Activated T-cell treated with anti-CD3 and anti-CD28 coated beads, Interleukin-2, amount 50 U/mL, for 72 hours (primary cell): ENCODE measurements at regions not wholly inside any gene's neighbourhood (a gene's known extent, or its start where the extent isn't known, plus 50 kb on each side); places are given as distances from the start of the nearest gene placed in this dataset.
"Not testable (repeated sequence)": the region's sequence is repeated elsewhere in the genome, so short reads cannot be mapped to it uniquely, and the experiment has no call there.

Experiments used
- ATAC-seq, 2 donors: fragments of 150-1000 bp; cut with Tn5 transposase; replicated peaks in 1 of 2; 2 replicates each; pipeline ENCODE4 v1.10.0; 2021; ENCODE audit warnings: moderate library complexity in 2 of 2, mild to moderate bottlenecking in 1 of 2
- DNase-seq, 2 donors: peaks; one replicate each; pipeline ENCODE4 v3.0.0; 2021 to 2022; ENCODE audit warnings: mixed read lengths in 1 of 2
- H3K27ac Mint-ChIP-seq: one replicate; pipeline ENCODE4 v1.8.0; 2022; ENCODE audit warnings: mild to moderate bottlenecking, moderate library complexity, mixed read lengths
- H3K27me3 Mint-ChIP-seq: one replicate; pipeline ENCODE4 v1.8.0; 2022; ENCODE audit warnings: low read depth, mixed read lengths
- H3K36me3 Mint-ChIP-seq, 2 donors: one replicate each; pipeline ENCODE4 v1.8.0; 2022; ENCODE audit warnings: mixed read lengths in 2 of 2, mild to moderate bottlenecking in 1 of 2; ENCODE audit not compliant: insufficient read depth in 2 of 2
- H3K4me1 Mint-ChIP-seq: one replicate; pipeline ENCODE4 v1.8.0; 2022; ENCODE audit warnings: low read depth, mixed read lengths
- H3K4me3 Mint-ChIP-seq, 2 donors: one replicate each; pipeline ENCODE4 v1.8.0; 2022; ENCODE audit warnings: mild to moderate bottlenecking in 2 of 2, mixed read lengths in 2 of 2, moderate library complexity in 2 of 2
- H3K9me3 Mint-ChIP-seq, 2 donors: one replicate each; pipeline ENCODE4 v1.8.0; 2022; ENCODE audit warnings: mixed read lengths in 2 of 2

GRCh38 chr9:97763874-97764273 is 66.7 kb upstream of the XPA start:
- ATAC-seq (no peak), DNase-seq (no peak)
- Mint-ChIP-seq H3K36me3 (no peaks in the 10 kb centered on the region), H3K4me1 (no peaks in the 10 kb centered on the region), H3K4me3 (no peak overlapping the region), H3K9me3 (no peaks in the 10 kb centered on the region), H3K27me3 (peaks cover 30% of the 10 kb centered on the region), H3K27ac (no peak overlapping the region)

GRCh38 chr9:97766092-97766491 is 69.0 kb upstream of the XPA start:
- H3K4me3 Mint-ChIP-seq = no peak overlapping the region
- no peak overlapping the region for H3K27ac Mint-ChIP-seq
- DNase-seq (no peak), ATAC-seq (no peak)
- no peaks in the 10 kb centered on the region for H3K4me1 Mint-ChIP-seq
- H3K9me3 Mint-ChIP-seq = no peaks in the 10 kb centered on the region
- no peaks in the 10 kb centered on the region for H3K36me3 Mint-ChIP-seq
- peaks cover 38% of the 10 kb centered on the region for H3K27me3 Mint-ChIP-seq

GRCh38 chr9:97766610-97767009 is 69.5 kb upstream of the XPA start:
- no peaks in the 10 kb centered on the region for H3K4me1 Mint-ChIP-seq
- DNase-seq = no peak
- H3K27ac Mint-ChIP-seq = no peak overlapping the region
- no peaks in the 10 kb centered on the region for H3K36me3 Mint-ChIP-seq
- H3K4me3 Mint-ChIP-seq = no peak overlapping the region
- peaks cover 36% of the 10 kb centered on the region for H3K27me3 Mint-ChIP-seq
- no peak for ATAC-seq
- H3K9me3 Mint-ChIP-seq = no peaks in the 10 kb centered on the region

- Mint-ChIP-seq H3K9me3 (no peaks in the 10 kb centered on the region), H3K36me3 (no peaks in the 10 kb centered on the region), H3K27ac (no peak overlapping the region), H3K4me3 (no peak overlapping the region), H3K27me3 (peaks cover 26% of the 10 kb centered on the region), H3K4me1 (no peaks in the 10 kb centered on the region)
- DNase-seq (no peak), ATAC-seq (no peak)
These were observed 70.8 kb upstream of the XPA start for GRCh38 chr9:97767891-97768290.

- H3K36me3 Mint-ChIP-seq = no peaks in the 10 kb centered on the region
- no peaks in the 10 kb centered on the region for H3K4me1 Mint-ChIP-seq
- ATAC-seq (no peak), DNase-seq (no peak)
- no peak overlapping the region for H3K27ac Mint-ChIP-seq
- peaks cover 25% of the 10 kb centered on the region for H3K27me3 Mint-ChIP-seq
- no peak overlapping the region for H3K4me3 Mint-ChIP-seq
- H3K9me3 Mint-ChIP-seq = no peaks in the 10 kb centered on the region
These were observed 71.6 kb upstream of the XPA start for GRCh38 chr9:97768746-97769145.

DNA sequence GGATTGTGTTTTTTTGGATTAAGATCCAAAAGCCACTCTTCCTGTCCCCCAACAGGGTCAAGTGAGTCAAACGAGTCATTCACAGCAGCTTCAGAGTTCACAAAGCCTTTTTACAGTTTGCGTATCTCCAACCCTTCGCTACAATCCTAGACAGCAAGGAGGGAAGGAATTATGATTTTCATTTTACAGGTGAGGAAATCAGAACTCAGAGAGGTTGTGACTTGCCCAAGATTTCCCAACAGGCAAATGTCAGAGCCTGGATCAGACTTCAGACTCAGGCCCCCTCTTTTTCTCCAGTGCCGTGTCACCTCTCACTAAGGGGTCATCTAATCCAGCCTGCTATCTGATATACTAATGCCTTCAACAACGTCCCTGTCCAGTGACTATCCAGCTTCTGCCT is 72.1 kb upstream of the XPA start:
- ATAC-seq (no peak), DNase-seq (no peak)
- Mint-ChIP-seq H3K9me3 (no peaks in the 10 kb centered on the region), H3K27ac (no peak overlapping the region), H3K27me3 (peaks cover 29% of the 10 kb centered on the region), H3K36me3 (no peaks in the 10 kb centered on the region), H3K4me1 (no peaks in the 10 kb centered on the region), H3K4me3 (no peak overlapping the region)

- Mint-ChIP-seq H3K27ac (no peak overlapping the region), H3K27me3 (peaks cover 37% of the 10 kb centered on the region), H3K36me3 (peaks cover 0 to under 1% of the 10 kb centered on the region in 2 donors), H3K4me3 (no peak overlapping the region), H3K9me3 (no peaks in the 10 kb centered on the region), H3K4me1 (no peaks in the 10 kb centered on the region)
- no peak for ATAC-seq
- DNase-seq = no peak
These were observed 73.8 kb upstream of the XPA start for GRCh38 chr9:97770808-97771372.

- Mint-ChIP-seq H3K27me3 (peaks cover 37% of the 10 kb centered on the region), H3K9me3 (no peaks in the 10 kb centered on the region), H3K36me3 (peaks cover 0 to 2% of the 10 kb centered on the region in 2 donors), H3K27ac (no peak overlapping the region), H3K4me1 (no peaks in the 10 kb centered on the region), H3K4me3 (no peak overlapping the region)
- ATAC-seq (no peak), DNase-seq (no peak)
These were observed 74.5 kb upstream of the XPA start for GRCh38 chr9:97771641-97772040.

GRCh38 chr9:97772145-97772544 is 75.0 kb upstream of the XPA start:
- Mint-ChIP-seq H3K9me3 (no peaks in the 10 kb centered on the region), H3K27ac (no peak overlapping the region), H3K36me3 (peaks cover 0 to 2% of the 10 kb centered on the region in 2 donors), H3K4me3 (no peak overlapping the region), H3K4me1 (no peaks in the 10 kb centered on the region), H3K27me3 (peaks cover 37% of the 10 kb centered on the region)
- DNase-seq (no peak), ATAC-seq (no peak)

- ATAC-seq (no peak), DNase-seq (no peak)
- peaks cover 37% of the 10 kb centered on the region for H3K27me3 Mint-ChIP-seq
- H3K4me3 Mint-ChIP-seq = no peak overlapping the region
- no peaks in the 10 kb centered on the region for H3K9me3 Mint-ChIP-seq
- peaks cover 0 to 2% of the 10 kb centered on the region in 2 donors for H3K36me3 Mint-ChIP-seq
- no peak overlapping the region for H3K27ac Mint-ChIP-seq
- H3K4me1 Mint-ChIP-seq = no peaks in the 10 kb centered on the region
These were observed 76.0 kb upstream of the XPA start for GRCh38 chr9:97773091-97773490.

- DNase-seq = no peak
- Mint-ChIP-seq H3K27me3 (peaks cover 37% of the 10 kb centered on the region), H3K27ac (no peak overlapping the region), H3K4me1 (no peaks in the 10 kb centered on the region), H3K9me3 (peaks cover 0 to 2% of the 10 kb centered on the region in 2 donors), H3K4me3 (no peak overlapping the region), H3K36me3 (peaks cover 2 to 4% of the 10 kb centered on the region in 2 donors)
- no peak for ATAC-seq
These were observed 76.6 kb upstream of the XPA start for GRCh38 chr9:97773723-97774122.

GRCh38 chr9:97774673-97775072 is 77.5 kb upstream of the XPA start:
- no peak for DNase-seq
- no peaks in the 10 kb centered on the region for H3K4me1 Mint-ChIP-seq
- H3K4me3 Mint-ChIP-seq = no peak overlapping the region
- peaks cover 31% of the 10 kb centered on the region for H3K27me3 Mint-ChIP-seq
- peaks cover 6 to 7% of the 10 kb centered on the region in 2 donors for H3K36me3 Mint-ChIP-seq
- no peak for ATAC-seq
- no peak overlapping the region for H3K27ac Mint-ChIP-seq
- peaks cover 4 to 7% of the 10 kb centered on the region in 2 donors for H3K9me3 Mint-ChIP-seq

DNA sequence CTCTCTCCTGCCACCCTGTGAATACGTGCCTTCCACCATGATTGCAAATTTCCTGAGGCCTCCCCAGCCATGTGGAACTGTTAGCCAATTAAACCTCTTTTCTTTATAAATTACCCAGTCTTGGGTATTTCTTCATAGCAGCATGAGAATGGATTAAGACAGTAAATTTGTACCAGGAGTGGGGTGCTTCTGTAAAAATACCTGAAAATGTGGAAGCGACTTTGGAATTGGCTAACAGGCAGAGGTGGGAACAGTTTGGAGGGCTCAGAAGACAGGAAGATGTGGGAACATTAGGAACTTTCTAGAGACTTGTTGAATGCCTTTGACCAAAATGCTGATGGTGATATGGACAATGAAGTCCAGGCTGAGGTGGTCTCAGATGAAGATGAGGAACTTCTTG is 74.3 kb upstream of the FOXE1 start:
- not testable (repeated sequence) for ATAC-seq, H3K9me3 Mint-ChIP-seq, H3K27ac Mint-ChIP-seq, DNase-seq, H3K36me3 Mint-ChIP-seq, H3K4me1 Mint-ChIP-seq, H3K4me3 Mint-ChIP-seq
- H3K27me3 Mint-ChIP-seq = peaks cover 28% of the 10 kb centered on the region

GRCh38 chr9:97779608-97780007 is 73.4 kb upstream of the FOXE1 start:
- H3K36me3 Mint-ChIP-seq = peaks cover 6 to 7% of the 10 kb centered on the region in 2 donors
- no peak overlapping the region for H3K4me3 Mint-ChIP-seq
- DNase-seq (no peak), ATAC-seq (no peak)
- peaks cover 4 to 7% of the 10 kb centered on the region in 2 donors for H3K9me3 Mint-ChIP-seq
- peaks cover 20% of the 10 kb centered on the region for H3K27me3 Mint-ChIP-seq
- H3K4me1 Mint-ChIP-seq = no peaks in the 10 kb centered on the region
- no peak overlapping the region for H3K27ac Mint-ChIP-seq
